ENCODE measurements at regions not wholly inside any gene's neighbourhood (a gene's known extent, or its start where the extent isn't known, plus 50 kb on each side); places are given as distances from the start of the nearest gene placed in this dataset.

GRCh38 chr5:165086465-165086864 lies 1581.0 kb downstream of the MAT2B start:
- ChIA-PET CTCF (ENCODE audit: low intra/inter-chr PET ratio, low total read pairs) (no interaction called here), POLR2A (no interaction called here)
- in situ Hi-C loops (cut with HindIII; ENCODE audit: extremely low pct_ligation_motif_present, low pct_unique_long_range_greater_than_20kb) (no loop called here), intact Hi-C loops (cut with micrococcal nuclease; ENCODE audit: unreplicated experiment) (no loop called here)
- H3K36me3 ChIP-seq (replicated peaks in 1 of 2; ENCODE audit: control insufficient read depth in 1 of 2, insufficient read depth in 2 of 2, low read length in 2 of 2) = no peaks in the 10 kb centered on the region
- no peaks in the 10 kb centered on the region for H3K79me2 ChIP-seq (ENCODE audit: insufficient read depth, low read length)
- no TSS peak for BruUV-seq (replicated peaks)
- DNase-seq (ENCODE audit: low spot score) (no peak), ATAC-seq (no peak), FAIRE-seq (no peak)
- H3K4me3 ChIP-seq (replicated peaks in 1 of 3; ENCODE audit: insufficient read depth in 1 of 3, low read depth in 2 of 3, low read length in 3 of 3) = no peak overlapping the region
- H4K20me1 ChIP-seq (ENCODE audit: insufficient read depth, low read length) = no peaks in the 10 kb centered on the region
- H3K4me2 ChIP-seq (ENCODE audit: low read depth, low read length) = no peak overlapping the region
- H3K9me3 ChIP-seq (ENCODE audit: low read length) = peaks cover 53% of the 10 kb centered on the region
- 0% methylated on average over 2 of the region's 2 CpGs for WGBS (ENCODE audit: low lambda C conversion rate)
- H3K27me3 ChIP-seq (ENCODE audit: control insufficient read depth in 1 of 2, insufficient read depth in 2 of 2, low read length in 2 of 2) = no peaks in the 10 kb centered on the region
- H3K4me1 ChIP-seq (ENCODE audit: insufficient read depth, low read length) = no peaks in the 10 kb centered on the region
- no peak overlapping the region for H2AFZ ChIP-seq (ENCODE audit: low read length)
- no peak for TF ChIP-seq ZNF660 (CRISPR knock-in tag; IDR thresholded peaks at IDR 0.05; ENCODE audit: borderline replicate concordance, low read depth)
- TF ChIP-seq MYC (CRISPR knock-in tag; IDR thresholded peaks at IDR 0.05; ENCODE audit: borderline replicate concordance) = no peak
- H3K27ac ChIP-seq (ENCODE audit: extremely low read length, insufficient read depth, low read length) = no peak overlapping the region
- H3K9ac ChIP-seq (ENCODE audit: insufficient read depth, low read depth, low read length) = no peak overlapping the region

- FAIRE-seq = no peak
- no peaks in the 10 kb centered on the region for H4K20me1 ChIP-seq (ENCODE audit: insufficient read depth, low read length)
- H3K9ac ChIP-seq (ENCODE audit: insufficient read depth, low read depth, low read length) = no peak overlapping the region
- WGBS (ENCODE audit: low lambda C conversion rate) = 42% methylated on average over 1 of the region's 1 CpG
- H3K4me2 ChIP-seq (ENCODE audit: low read depth, low read length) = no peak overlapping the region
- in situ Hi-C loops (cut with HindIII; ENCODE audit: extremely low pct_ligation_motif_present, low pct_unique_long_range_greater_than_20kb) (no loop called here), intact Hi-C loops (cut with micrococcal nuclease; ENCODE audit: unreplicated experiment) (no loop called here)
- H3K4me3 ChIP-seq (replicated peaks in 1 of 3; ENCODE audit: insufficient read depth in 1 of 3, low read depth in 2 of 3, low read length in 3 of 3) = no peak overlapping the region
- H3K4me1 ChIP-seq (ENCODE audit: insufficient read depth, low read length) = no peaks in the 10 kb centered on the region
- TF ChIP-seq CEBPG (CRISPR knock-in tag; IDR thresholded peaks at IDR 0.05) = no peak
- TF ChIP-seq ZSCAN5A (CRISPR knock-in tag; IDR thresholded peaks at IDR 0.05; ENCODE audit: borderline replicate concordance) = no peak
- no peak for TF ChIP-seq NFE2L2 (IDR thresholded peaks at IDR 0.05; ENCODE audit: low read length)
- TF ChIP-seq NFIC (IDR thresholded peaks at IDR 0.05; ENCODE audit: low read length) = no peak
- TF ChIP-seq ZNF572 (CRISPR knock-in tag; IDR thresholded peaks at IDR 0.05) = no peak
- no peak for TF ChIP-seq AKAP8 (CRISPR knock-in tag; IDR thresholded peaks at IDR 0.05)
- no peak for TF ChIP-seq ISX (CRISPR knock-in tag; conservative IDR thresholded peaks at IDR 0.05)
- TF ChIP-seq ESRRA (CRISPR knock-in tag; IDR thresholded peaks at IDR 0.05; ENCODE audit: low read depth) = no peak
- no peak for TF ChIP-seq ZNF501 (CRISPR knock-in tag; IDR thresholded peaks at IDR 0.05)
- TF ChIP-seq CBX5 (CRISPR knock-in tag; IDR thresholded peaks at IDR 0.05; ENCODE audit: borderline replicate concordance) = no peak
- TF ChIP-seq SRSF4 (IDR thresholded peaks at IDR 0.05; ENCODE audit: low read depth, low read length, poor library complexity, severe bottlenecking) = no peak
- no peak for TF ChIP-seq ZNF530 (CRISPR knock-in tag; IDR thresholded peaks at IDR 0.05; ENCODE audit: low read depth)
- ChIA-PET CTCF (ENCODE audit: low intra/inter-chr PET ratio, low total read pairs) (no interaction called here), POLR2A (no interaction called here)
- no peak overlapping the region for H2AFZ ChIP-seq (ENCODE audit: low read length)
- H3K27ac ChIP-seq (ENCODE audit: extremely low read length, insufficient read depth, low read length) = no peak overlapping the region
- H3K79me2 ChIP-seq (ENCODE audit: insufficient read depth, low read length) = no peaks in the 10 kb centered on the region
- no peak for ATAC-seq
- no peaks in the 10 kb centered on the region for H3K36me3 ChIP-seq (replicated peaks in 1 of 2; ENCODE audit: control insufficient read depth in 1 of 2, insufficient read depth in 2 of 2, low read length in 2 of 2)
- H3K27me3 ChIP-seq (ENCODE audit: control insufficient read depth in 1 of 2, insufficient read depth in 2 of 2, low read length in 2 of 2) = no peaks in the 10 kb centered on the region
- H3K9me3 ChIP-seq (ENCODE audit: low read length) = peaks cover 80% of the 10 kb centered on the region
- DNase-seq (ENCODE audit: low spot score) = no peak
- no TSS peak for BruUV-seq (replicated peaks)
Observed at GRCh38 chr5:165094782-165095181, 1589.4 kb downstream of the MAT2B start.
